ENCODE measurements at regions not wholly inside any gene's neighbourhood (a gene's known extent, or its start where the extent isn't known, plus 50 kb on each side); places are given as distances from the start of the nearest gene placed in this dataset.

DNA sequence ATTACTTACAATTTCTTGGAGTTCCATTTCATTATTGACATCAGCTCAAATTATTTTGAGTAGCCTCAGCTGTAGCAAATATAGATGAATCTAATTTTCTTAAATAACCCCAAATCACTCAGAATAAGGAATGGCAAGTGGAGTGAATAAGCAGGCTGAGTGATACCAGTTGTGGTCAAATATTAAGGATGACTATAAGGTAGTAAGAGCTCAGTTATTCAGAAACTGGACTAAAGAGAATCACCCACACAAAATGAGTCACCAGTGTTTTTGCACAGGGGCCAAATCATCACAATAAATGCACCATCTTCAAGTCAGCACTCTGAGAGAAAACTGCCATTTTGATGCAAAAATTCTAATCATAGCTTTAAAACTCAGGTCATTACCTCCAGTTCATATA, 128.9 kb upstream of the TARS1 start:
- Histone ChIP-seq H3F3A (ENCODE audit: insufficient read depth, low read depth) (peaks cover 8% of the 10 kb centered on the region; the same call in 1 of the 2 replicates), H3K27me3 (ENCODE audit: insufficient read depth, low read depth) (no peaks in the 10 kb centered on the region), H3K4me3 (no peak overlapping the region), H3K9me3 (ENCODE audit: insufficient read depth, low read depth) (peaks cover 17% of the 10 kb centered on the region; the same call in 1 of the 2 replicates), H3K4me2 (no peak overlapping the region), H3K4me1 (replicated peaks; ENCODE audit: insufficient read depth) (peaks cover 11% of the 10 kb centered on the region), H3K36me3 (ENCODE audit: low read depth) (no peaks in the 10 kb centered on the region), H3K27ac (no peak overlapping the region), H2AFZ (no peak overlapping the region), H3K9me2 (ENCODE audit: insufficient read depth) (peaks cover 7% of the 10 kb centered on the region; the same call in 1 of the 2 replicates), H3K79me2 (ENCODE audit: low read depth) (no peaks in the 10 kb centered on the region), H4K20me1 (ENCODE audit: insufficient read depth) (no peaks in the 10 kb centered on the region)
- ChIA-PET POLR2A (ENCODE audit: unreplicated experiment) (no interaction called here), CTCF (no interaction called here)
- no peak for DNase-seq
- intact Hi-C loops (cut with micrococcal nuclease; ENCODE audit: unreplicated experiment): no loop called here
- BruUV-seq (replicated peaks): no TSS peak
- no peak for TF ChIP-seq EZH2 (IDR thresholded peaks at IDR 0.05; ENCODE audit: low read depth)
- TF ChIP-seq CTCF (conservative IDR thresholded peaks at IDR 0.05): no peak

DNA sequence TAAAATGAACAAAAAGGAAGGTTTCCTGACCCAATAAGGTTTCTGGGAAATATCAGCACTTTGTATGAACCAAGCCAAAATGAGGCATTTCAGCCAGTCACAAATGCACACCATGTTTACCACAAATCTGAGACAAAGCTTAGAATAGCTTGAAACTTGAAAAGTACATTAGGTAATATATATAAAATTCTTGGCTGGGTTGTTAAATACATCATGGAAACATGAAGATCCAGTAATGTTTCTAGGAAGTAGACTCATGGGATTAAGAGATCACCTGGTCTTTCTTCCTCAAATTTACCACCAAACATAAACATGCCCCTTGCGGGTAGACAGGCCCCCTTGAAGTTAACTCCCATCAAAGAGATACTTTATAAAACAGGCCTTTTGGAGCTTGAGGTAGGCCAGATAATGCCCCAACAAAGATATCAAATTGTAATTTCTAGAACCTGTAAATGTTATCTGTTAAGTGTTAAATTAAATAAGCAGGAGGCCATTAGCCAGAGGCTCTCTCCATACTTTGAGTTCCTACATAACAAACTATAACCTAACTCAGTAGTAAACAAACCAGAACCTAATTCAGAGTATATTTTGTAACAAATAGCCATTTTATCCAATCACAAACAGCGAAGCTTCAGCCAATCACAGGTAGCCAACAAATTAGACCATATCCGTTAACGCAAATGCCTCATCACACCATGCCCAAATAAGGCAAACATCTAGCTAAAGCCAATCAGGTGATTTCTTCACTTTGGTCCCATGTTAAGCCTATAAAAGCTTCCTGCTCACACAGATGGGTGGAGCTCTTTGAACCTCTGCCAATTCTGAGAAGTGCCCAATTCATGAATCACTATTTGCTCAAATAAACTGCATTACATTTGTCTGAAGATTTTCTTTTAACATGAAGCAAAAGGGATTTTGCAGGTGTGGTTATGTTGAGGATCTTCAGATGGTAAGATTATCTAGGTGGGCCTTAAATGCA, 127.9 kb upstream of the TARS1 start:
- TF ChIP-seq EZH2 (IDR thresholded peaks at IDR 0.05; ENCODE audit: low read depth) (no peak), CTCF (conservative IDR thresholded peaks at IDR 0.05) (no peak)
- intact Hi-C loops (cut with micrococcal nuclease; ENCODE audit: unreplicated experiment): loop anchor here (1.0 kb wide), 1 partner anchor 88 kb away; no protein-coding TSS in a partner anchor
- BruUV-seq (replicated peaks): TSS peak; percentile 72
- POLR2A ChIA-PET (ENCODE audit: unreplicated experiment): interaction anchor here (0.6 to 0.7 kb wide), 2 partner anchors 13 to 927 kb away, joined by 4 read pairs; no protein-coding TSS in a partner anchor
- Histone ChIP-seq H4K20me1 (ENCODE audit: insufficient read depth) (no peaks in the 10 kb centered on the region), H3K9me3 (ENCODE audit: insufficient read depth, low read depth) (peaks cover 17% of the 10 kb centered on the region; the same call in 1 of the 2 replicates), H3K4me1 (replicated peaks; ENCODE audit: insufficient read depth) (peaks cover 11% of the 10 kb centered on the region), H3K27me3 (ENCODE audit: insufficient read depth, low read depth) (no peaks in the 10 kb centered on the region), H3K27ac (peak overlapping the region; percentile 17; the same call in 1 of the 2 replicates), H3K9me2 (ENCODE audit: insufficient read depth) (peaks cover 7% of the 10 kb centered on the region; the same call in 1 of the 2 replicates), H2AFZ (no peak overlapping the region), H3K79me2 (ENCODE audit: low read depth) (no peaks in the 10 kb centered on the region), H3K36me3 (ENCODE audit: low read depth) (no peaks in the 10 kb centered on the region), H3F3A (ENCODE audit: insufficient read depth, low read depth) (peaks cover 8% of the 10 kb centered on the region; the same call in 1 of the 2 replicates), H3K4me2 (no peak overlapping the region), H3K4me3 (no peak overlapping the region)
- CTCF ChIA-PET: interaction anchor here (1.0 kb wide), 1 partner anchor 13 kb away, joined by 3 read pairs; no protein-coding TSS in a partner anchor
- peak; percentile 73 to 81 for DNase-seq

GRCh38 chr5:33315189-33315588, 125.6 kb upstream of the TARS1 start:
- H4K20me1 ChIP-seq (ENCODE audit: insufficient read depth): no peaks in the 10 kb centered on the region
- H3K4me2 ChIP-seq: no peak overlapping the region
- no peaks in the 10 kb centered on the region for H3K36me3 ChIP-seq (ENCODE audit: low read depth)
- H3K27me3 ChIP-seq (ENCODE audit: insufficient read depth, low read depth): no peaks in the 10 kb centered on the region
- BruUV-seq (replicated peaks): no TSS peak
- DNase-seq: no peak
- peaks cover 17% of the 10 kb centered on the region; the same call in 1 of the 2 replicates for H3K9me3 ChIP-seq (ENCODE audit: insufficient read depth, low read depth)
- intact Hi-C loops (cut with micrococcal nuclease; ENCODE audit: unreplicated experiment): no loop called here
- POLR2A ChIA-PET (ENCODE audit: unreplicated experiment): no interaction called here
- no peak overlapping the region for H3K4me3 ChIP-seq
- no peak overlapping the region for H2AFZ ChIP-seq
- peaks cover 7% of the 10 kb centered on the region; the same call in 1 of the 2 replicates for H3K9me2 ChIP-seq (ENCODE audit: insufficient read depth)
- peaks cover 8% of the 10 kb centered on the region; the same call in 1 of the 2 replicates for H3F3A ChIP-seq (ENCODE audit: insufficient read depth, low read depth)
- TF ChIP-seq CTCF (conservative IDR thresholded peaks at IDR 0.05) (no peak), EZH2 (IDR thresholded peaks at IDR 0.05; ENCODE audit: low read depth) (no peak)
- H3K27ac ChIP-seq: no peak overlapping the region
- no peaks in the 10 kb centered on the region for H3K79me2 ChIP-seq (ENCODE audit: low read depth)
- CTCF ChIA-PET: no interaction called here
- peaks cover 11% of the 10 kb centered on the region for H3K4me1 ChIP-seq (replicated peaks; ENCODE audit: insufficient read depth)
